H1 (cell line): ENCODE measurements at regions not wholly inside any gene's neighbourhood (a gene's known extent, or its start where the extent isn't known, plus 50 kb on each side); places are given as distances from the start of the nearest gene placed in this dataset.

Experiments used
- CTCF ChIA-PET: fragments of 300-600 bp; sonication (Branson Sonifier 250); formaldehyde crosslinking; loops from one replicate; lab custom pipeline; 2021; ENCODE audit not compliant: partially characterized antibody; lab: Charles Lee
- POLR2A ChIA-PET: fragments of 300-600 bp; sonication (Branson Sonifier 250); formaldehyde crosslinking; loops from one replicate; lab custom pipeline; 2021; ENCODE audit warnings: inconsistent platforms; ENCODE audit not compliant: partially characterized antibody; lab: Charles Lee
- DNase-seq, 2 experiments: peaks; one replicate each; pipeline versions ENCODE4 v3.0.0 to v3.0.0-alpha.2; 2010 to 2022; ENCODE audit warnings: low spot score in 2 of 2, low read depth in 1 of 2, mixed read lengths in 1 of 2
- FAIRE-seq: peaks from 2 replicates; lab custom pipeline; 2011; peaks lifted over from hg19 to GRCh38; lab: Jason Lieb, UNC
- H2AFZ ChIP-seq: 2 replicates; pipeline ENCODE4 v1.8.1; 2012; ENCODE audit warnings: low read length, inconsistent platforms
- H2AK5ac ChIP-seq: 2 replicates; pipeline ENCODE4 v1.6.1; 2013; ENCODE audit warnings: low read depth, low read length
- H2BK120ac ChIP-seq: replicated peaks from 2 replicates; pipeline ENCODE3; 2013; ENCODE audit warnings: low read depth, low read length, inconsistent platforms
- H2BK12ac ChIP-seq: 2 replicates; pipeline ENCODE4 v1.6.1; 2013; ENCODE audit warnings: low read depth, low read length
- H2BK15ac ChIP-seq: 2 replicates; pipeline ENCODE4 v1.6.1; 2013; ENCODE audit warnings: low read length
- H2BK20ac ChIP-seq: 2 replicates; pipeline ENCODE4 v1.6.1; 2013; ENCODE audit warnings: low read length
- H2BK5ac ChIP-seq: 2 replicates; pipeline ENCODE4 v1.6.1; 2013; ENCODE audit warnings: low read depth, low read length
- H3K14ac ChIP-seq: 2 replicates; pipeline ENCODE4 v1.6.1; 2013; ENCODE audit warnings: inconsistent platforms; ENCODE audit not compliant: insufficient read length
- H3K18ac ChIP-seq: 2 replicates; pipeline ENCODE4 v1.6.1; 2013; ENCODE audit warnings: low read length; ENCODE audit errors: extremely low read depth
- H3K23ac ChIP-seq: 2 replicates; pipeline ENCODE4 v1.6.1; 2013; ENCODE audit warnings: inconsistent platforms; ENCODE audit not compliant: insufficient read length
- H3K23me2 ChIP-seq: 2 replicates; pipeline ENCODE4 v1.6.1; 2013; ENCODE audit warnings: low read depth, low read length
- H3K27ac ChIP-seq: 2 replicates; pipeline ENCODE4 v1.6.1; 2011; ENCODE audit warnings: low read depth, low read length, inconsistent platforms
- H3K27me3 ChIP-seq, 4 experiments: replicated peaks in 1 of 4; 1 replicate in 1 of 4; 2 replicates in 3 of 4; pipeline versions ENCODE4 v1.6.1 to v1.8.1; 2011 to 2013; ENCODE audit warnings: low read length in 3 of 4, mild to moderate bottlenecking in 3 of 4, inconsistent platforms in 2 of 4, mixed read lengths in 2 of 4, moderate library complexity in 1 of 4; ENCODE audit not compliant: control insufficient read depth in 3 of 4, insufficient read depth in 3 of 4; ENCODE audit errors: extremely low read depth in 1 of 4
- H3K36me3 ChIP-seq, 4 experiments: 2 replicates each; pipeline versions ENCODE4 v1.6.1 to v1.8.1; 2011 to 2013; ENCODE audit warnings: mild to moderate bottlenecking in 4 of 4, low read length in 3 of 4, moderate library complexity in 2 of 4, control low read depth in 1 of 4, inconsistent platforms in 1 of 4; ENCODE audit not compliant: insufficient read depth in 4 of 4, control insufficient read depth in 2 of 4
- H3K4ac ChIP-seq: replicated peaks from 2 replicates; pipeline ENCODE3; 2013; ENCODE audit warnings: low read length, low read depth, mixed read lengths, inconsistent platforms; ENCODE audit not compliant: insufficient read length
- H3K4me1 ChIP-seq, 4 experiments: replicated peaks in 1 of 4; 1 replicate in 1 of 4; 2 replicates in 3 of 4; pipeline versions ENCODE4 v1.6.1 to v1.8.1; 2011 to 2013; ENCODE audit warnings: low read length in 3 of 4, inconsistent platforms in 2 of 4, mixed read lengths in 1 of 4; ENCODE audit not compliant: insufficient read depth in 4 of 4, control insufficient read depth in 3 of 4
- H3K4me2 ChIP-seq, 2 experiments: 2 replicates each; pipeline versions ENCODE4 v1.6.1 to v1.8.1; 2011 to 2013; ENCODE audit warnings: low read depth in 2 of 2, low read length in 2 of 2, control low read depth in 1 of 2, inconsistent platforms in 1 of 2, mild to moderate bottlenecking in 1 of 2; ENCODE audit not compliant: insufficient read depth in 1 of 2
- H3K4me3 ChIP-seq, 4 experiments: fragments of 200-600, 300-600 bp in 1 of 4; sonication (generic), shearing (Covaris generic), sonication (Bioruptor Twin) in 1 of 4; 2 replicates each; pipeline versions ENCODE4 v1.5.1 to v1.8.1; 2011 to 2016; ENCODE audit warnings: low read length in 4 of 4, low read depth in 3 of 4, control low read depth in 2 of 4, inconsistent platforms in 2 of 4, mild to moderate bottlenecking in 2 of 4, mixed read lengths in 1 of 4, moderate library complexity in 1 of 4; ENCODE audit not compliant: insufficient read depth in 2 of 4; ENCODE audit errors: extremely low read depth in 1 of 4
- H3K56ac ChIP-seq: replicated peaks from 2 replicates; pipeline ENCODE3; 2013; ENCODE audit warnings: low read depth, mild to moderate bottlenecking, mixed read lengths, low read length, inconsistent platforms; ENCODE audit not compliant: insufficient read length
- H3K79me1 ChIP-seq: 2 replicates; pipeline ENCODE4 v1.6.1; 2013; ENCODE audit warnings: low read depth, low read length, control low read depth
- H3K79me2 ChIP-seq, 2 experiments: 2 replicates each; pipeline versions ENCODE4 v1.6.1 to v1.8.1; 2012 to 2013; ENCODE audit warnings: low read length in 2 of 2, mild to moderate bottlenecking in 2 of 2, inconsistent platforms in 1 of 2; ENCODE audit not compliant: insufficient read depth in 2 of 2, control insufficient read depth in 1 of 2
- H3K9ac ChIP-seq, 4 experiments: replicated peaks in 1 of 4; 1 replicate in 1 of 4; 2 replicates in 3 of 4; pipeline versions ENCODE4 v1.6.1 to v1.8.1; 2011 to 2013; ENCODE audit warnings: low read depth in 3 of 4, low read length in 3 of 4, control low read depth in 2 of 4, mild to moderate bottlenecking in 2 of 4, moderate library complexity in 2 of 4, inconsistent platforms in 1 of 4; ENCODE audit errors: extremely low read depth in 1 of 4
- H3K9me3 ChIP-seq, 2 experiments: 2 replicates each; pipeline versions ENCODE4 v1.6.1 to v1.8.1; 2012 to 2013; ENCODE audit warnings: mild to moderate bottlenecking in 2 of 2, moderate library complexity in 2 of 2, control low read depth in 1 of 2, inconsistent platforms in 1 of 2, low read depth in 1 of 2, low read length in 1 of 2, mixed read lengths in 1 of 2; ENCODE audit not compliant: insufficient read depth in 2 of 2
- H4K20me1 ChIP-seq, 2 experiments: replicated peaks in 1 of 2; 2 replicates each; pipeline versions ENCODE3 to v1.8.1; 2011 to 2013; ENCODE audit warnings: inconsistent platforms in 2 of 2, low read length in 2 of 2, mild to moderate bottlenecking in 1 of 2; ENCODE audit not compliant: insufficient read depth in 2 of 2, control insufficient read depth in 1 of 2
- H4K5ac ChIP-seq: 2 replicates; pipeline ENCODE4 v1.6.1; 2013; ENCODE audit warnings: low read length, low read depth, mixed read lengths, inconsistent platforms; ENCODE audit not compliant: insufficient read length
- H4K8ac ChIP-seq: 2 replicates; pipeline ENCODE4 v1.8.0; 2013; ENCODE audit warnings: mild to moderate bottlenecking, moderate library complexity, low read length, inconsistent platforms; ENCODE audit not compliant: insufficient read depth; ENCODE audit errors: extremely low read depth
- H4K91ac ChIP-seq: replicated peaks from 2 replicates; pipeline ENCODE3; 2013; ENCODE audit warnings: low read length, mixed read lengths, inconsistent platforms; ENCODE audit not compliant: insufficient read length
- JUN ChIP-seq: IDR thresholded peaks from 2 replicates; pipeline ENCODE4 v1.6.1; 2011; ENCODE audit warnings: low read depth, mild to moderate bottlenecking, improper control_type of control experiment, low read length
- RAD21 ChIP-seq, 2 experiments: IDR thresholded peaks in 1 of 2; conservative IDR thresholded peaks in 1 of 2; 2 replicates each; pipeline ENCODE4 v1.6.1; 2011; ENCODE audit warnings: low read depth in 2 of 2, low read length in 2 of 2, improper control_type of control experiment in 1 of 2, inconsistent platforms in 1 of 2, mild to moderate bottlenecking in 1 of 2, moderate library complexity in 1 of 2
- RXRA ChIP-seq: IDR thresholded peaks from 2 replicates; pipeline ENCODE4 v1.6.1; 2011; ENCODE audit warnings: low read depth, mild to moderate bottlenecking, low read length, moderate library complexity; ENCODE audit not compliant: insufficient read depth
- TAF7 ChIP-seq: optimal IDR thresholded peaks from 2 replicates; pipeline ENCODE3; 2011; ENCODE audit warnings: low read depth, mild to moderate bottlenecking, inconsistent platforms, low read length, moderate library complexity, borderline replicate concordance
- WGBS, 2 experiments: shearing (Covaris generic) in 1 of 2; methylation state at CpG; one replicate each; pipeline versions ENCODE4 v1.1.6 to v1.1.7; 2013 to 2015; ENCODE audit warnings: low lambda C conversion rate in 2 of 2, mixed read lengths in 2 of 2, inconsistent platforms in 1 of 2, low coverage in 1 of 2, missing lambda C conversion rate in 1 of 2; ENCODE audit not compliant: insufficient replicate concordance in 2 of 2, insufficient coverage in 1 of 2, insufficient read length in 1 of 2; ENCODE audit errors: extremely low coverage in 1 of 2, missing lambda C conversion rate in 1 of 2; 5-methylcytosine and 5-hydroxymethylcytosine counted together

DNA sequence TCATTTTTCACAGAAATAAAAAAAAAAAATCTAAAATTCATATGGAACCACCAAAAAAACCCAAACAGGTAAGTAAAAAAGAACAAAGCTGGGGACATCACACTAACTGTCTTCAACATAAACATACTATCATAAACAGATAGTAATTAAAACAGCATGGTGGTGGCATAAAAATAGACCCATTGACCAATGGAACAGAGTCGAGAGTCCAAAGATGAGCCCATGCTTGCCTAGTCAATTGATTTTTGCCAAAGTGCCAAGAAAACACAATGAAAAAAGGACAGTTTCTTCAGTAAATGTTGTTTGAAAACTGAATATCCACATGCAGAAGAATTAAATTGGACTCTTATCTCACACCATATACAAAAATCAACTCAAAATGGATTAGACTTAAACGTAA, 513.2 kb upstream of the PHF14 start:
- no peak for DNase-seq
- no peak overlapping the region for H2AFZ ChIP-seq
- no peaks in the 10 kb centered on the region for H3K79me2 ChIP-seq
- H2BK5ac ChIP-seq, result no peak overlapping the region
- no peak overlapping the region for H3K4me3 ChIP-seq
- no peaks in the 10 kb centered on the region for H3K79me1 ChIP-seq
- WGBS, 2 experiments, result 95% methylated on average over 2 of the region's 2 CpGs; no CpG with 5 or more reads in 1 of the 2 experiments
- no peak overlapping the region for H2BK120ac ChIP-seq
- no peak overlapping the region for H3K4ac ChIP-seq
- peaks cover 3% of the 10 kb centered on the region in 2 experiments; a peak in 1 of 4 replicates for H3K9me3 ChIP-seq
- H3K4me1 ChIP-seq, result no peaks in the 10 kb centered on the region
- ChIA-PET POLR2A (no interaction called here), CTCF (interaction anchor here (0.6 kb wide), 1 partner anchor 242 kb away, joined by 3 read pairs; no protein-coding TSS in a partner anchor)
- H3K56ac ChIP-seq, result no peak overlapping the region
- no peak overlapping the region for H2BK15ac ChIP-seq
- H3K27me3 ChIP-seq, result no peaks in the 10 kb centered on the region
- no peak overlapping the region for H3K27ac ChIP-seq
- no peak overlapping the region for H4K8ac ChIP-seq
- FAIRE-seq, result no peak
- H2BK20ac ChIP-seq, result no peak overlapping the region
- H3K23me2 ChIP-seq, result no peaks in the 10 kb centered on the region
- H2BK12ac ChIP-seq, result no peak overlapping the region
- no peak overlapping the region for H3K4me2 ChIP-seq
- no peak overlapping the region for H4K91ac ChIP-seq
- no peak overlapping the region for H3K18ac ChIP-seq
- H2AK5ac ChIP-seq, result no peak overlapping the region
- H3K36me3 ChIP-seq, result no peaks in the 10 kb centered on the region
- H3K14ac ChIP-seq, result no peak overlapping the region
- no peak overlapping the region for H3K9ac ChIP-seq
- H4K20me1 ChIP-seq, result no peaks in the 10 kb centered on the region
- no peak overlapping the region for H4K5ac ChIP-seq
- H3K23ac ChIP-seq, result no peak overlapping the region
- TF ChIP-seq JUN (no peak), RXRA (no peak), TAF7 (no peak), RAD21 (IDR thresholded peaks at IDR 0.05 in 1 of 2, conservative IDR thresholded peaks at IDR 0.05 in 1 of 2; ENCODE audit: low read depth in 2 of 2, low read length in 2 of 2) (no peak)
